ENCODE measurements at regions not wholly inside any gene's neighbourhood (a gene's known extent, or its start where the extent isn't known, plus 50 kb on each side); places are given as distances from the start of the nearest gene placed in this dataset.
"Not testable (repeated sequence)": the region's sequence is repeated elsewhere in the genome, so short reads cannot be mapped to it uniquely, and the experiment has no call there.

- DNase-seq, result no peak
Measured at GRCh38 chr9:71632776-71633175, 135.5 kb downstream of the CEMIP2 start.

DNA sequence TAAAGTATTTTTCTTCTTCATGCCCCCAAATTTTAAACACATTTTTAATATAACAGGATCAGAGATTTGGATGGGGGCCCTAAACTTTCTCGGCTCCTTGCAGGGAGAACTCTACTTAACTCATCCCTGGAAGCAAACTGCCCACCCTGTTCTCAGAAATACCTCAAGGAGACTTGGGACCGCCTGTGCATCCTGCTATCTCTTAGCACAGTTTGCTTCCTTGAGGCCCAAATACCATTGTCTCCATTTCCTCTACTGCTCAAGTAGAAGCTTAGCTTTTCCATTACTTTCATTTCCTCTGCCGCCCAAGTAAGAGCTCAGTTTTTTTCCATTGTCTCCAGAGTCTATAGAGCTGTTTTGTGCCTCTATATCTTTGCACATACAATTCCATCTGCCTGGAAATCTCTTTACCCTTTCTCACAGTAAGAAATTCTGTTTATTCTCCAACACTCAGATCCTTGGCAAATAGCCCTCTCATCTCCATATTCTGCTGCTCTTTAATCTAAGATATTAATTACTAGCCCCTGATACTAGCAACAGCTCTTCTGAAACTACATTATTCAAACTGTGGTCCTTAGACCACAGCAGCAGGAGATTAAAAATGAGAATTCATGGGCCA lies 137.8 kb downstream of the CEMIP2 start:
- no peak for DNase-seq

DNA sequence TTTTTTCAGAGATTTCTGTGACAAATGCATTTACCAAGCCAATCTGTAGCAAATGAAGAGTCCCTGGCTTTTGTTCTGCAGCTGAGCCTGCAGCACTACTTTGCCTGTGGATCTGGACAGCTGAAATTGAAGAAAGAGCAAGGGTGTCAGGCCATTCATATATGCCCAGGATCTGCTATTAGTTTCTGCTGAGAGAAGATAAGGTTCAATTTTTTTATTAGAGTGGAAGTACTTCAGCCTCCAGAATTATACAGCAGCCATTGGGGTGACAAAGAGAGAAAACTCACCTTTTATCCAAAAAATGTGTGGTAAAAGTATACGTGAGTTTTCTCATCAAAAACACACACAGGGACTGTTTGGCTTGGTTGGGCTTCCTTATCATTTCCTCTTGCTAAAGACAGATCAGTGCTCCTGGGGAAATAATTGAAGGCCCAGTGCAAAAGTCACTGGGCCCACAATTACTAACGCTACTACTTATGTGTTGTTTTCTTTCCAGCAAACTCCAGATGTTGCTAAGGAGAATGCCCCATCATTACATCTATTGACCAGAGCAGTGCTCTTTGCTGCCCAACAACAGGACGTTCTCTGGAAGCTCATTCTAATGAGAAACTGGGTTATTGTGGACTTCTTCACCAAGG lies 138.6 kb downstream of the CEMIP2 start:
- DNase-seq, result no peak

DNA sequence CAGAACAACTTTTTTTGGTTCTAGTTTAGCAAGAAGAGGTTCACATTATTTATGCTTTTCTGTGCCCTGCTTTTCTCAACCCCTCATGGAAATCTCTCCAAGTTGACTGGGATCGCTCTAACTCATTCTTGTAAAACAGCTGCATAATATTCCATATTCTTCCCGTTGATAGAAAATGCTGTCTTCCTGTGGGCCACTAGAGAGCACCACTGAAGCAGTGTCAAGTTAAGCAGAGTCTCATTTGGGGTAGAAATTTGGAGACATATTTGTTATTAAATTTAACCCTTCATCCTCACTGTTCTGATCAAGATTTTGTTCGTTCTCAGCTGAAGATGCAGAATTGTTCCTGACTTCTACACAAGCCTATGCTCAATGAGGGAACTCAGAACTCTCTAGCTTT lies 140.1 kb downstream of the CEMIP2 start:
- DNase-seq, result no peak

DNA sequence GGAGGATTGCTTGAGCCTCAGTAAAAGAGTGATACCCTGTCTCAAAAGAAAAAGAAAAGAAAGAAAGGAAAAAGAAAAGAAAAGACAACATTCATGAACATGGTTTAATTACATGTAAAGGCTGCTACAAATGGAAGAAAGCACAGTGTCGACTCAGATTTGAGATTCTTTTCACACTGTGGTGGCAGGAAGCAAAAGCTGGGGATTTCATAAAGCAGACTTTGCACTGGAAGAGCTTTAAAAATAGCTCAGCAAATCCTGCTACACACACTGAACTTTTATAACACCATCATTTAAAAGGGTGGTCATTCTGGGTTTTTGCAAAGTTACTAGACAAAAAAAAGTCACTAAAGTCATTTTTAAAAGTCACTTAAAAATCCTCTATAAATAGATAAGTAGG lies 140.8 kb downstream of the CEMIP2 start:
- DNase-seq, result no peak

DNA sequence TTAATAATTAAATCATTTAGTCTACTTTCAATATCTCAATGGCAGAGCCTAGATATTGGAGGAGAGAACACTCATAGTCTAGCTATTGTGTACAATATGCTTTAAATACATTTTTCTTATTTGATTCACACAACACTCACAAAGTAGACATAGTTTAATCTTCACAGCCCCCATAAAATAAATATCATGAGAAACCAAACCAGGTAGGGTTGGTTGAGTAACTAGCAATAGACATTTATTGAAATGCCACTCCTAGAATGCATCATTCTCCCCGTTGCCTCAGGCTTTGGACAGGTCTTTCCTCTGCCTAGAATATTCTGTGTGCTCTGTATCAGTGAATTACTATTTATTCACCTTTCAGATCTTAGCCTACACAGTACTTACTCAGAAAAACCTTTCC lies 141.9 kb downstream of the CEMIP2 start:
- DNase-seq, result no peak

- no peak for DNase-seq
Measured at GRCh38 chr9:71624728-71625127, 143.6 kb downstream of the CEMIP2 start.

DNA sequence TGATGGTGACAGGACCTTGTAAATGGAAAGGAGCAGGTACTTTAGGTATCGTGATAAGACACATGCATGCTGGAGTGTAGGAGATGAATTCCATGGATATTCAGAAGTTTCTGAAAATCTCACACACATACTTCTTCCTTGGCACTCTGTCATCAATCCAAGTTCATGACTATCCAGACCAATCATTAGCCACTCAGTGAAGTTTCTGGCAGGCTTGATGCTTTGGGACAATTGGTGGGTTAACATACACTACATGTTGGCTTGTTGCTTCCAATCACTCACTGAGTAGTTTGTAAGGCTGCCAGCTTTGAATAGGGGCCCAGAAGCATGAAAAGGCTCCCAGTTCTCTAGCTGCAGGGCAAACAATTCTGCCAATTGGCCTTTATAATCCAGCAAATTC lies 147.6 kb downstream of the CEMIP2 start:
- no peak for DNase-seq

GRCh38 chr9:71620331-71620730 lies 148.0 kb downstream of the CEMIP2 start:
- DNase-seq, result no peak

DNA sequence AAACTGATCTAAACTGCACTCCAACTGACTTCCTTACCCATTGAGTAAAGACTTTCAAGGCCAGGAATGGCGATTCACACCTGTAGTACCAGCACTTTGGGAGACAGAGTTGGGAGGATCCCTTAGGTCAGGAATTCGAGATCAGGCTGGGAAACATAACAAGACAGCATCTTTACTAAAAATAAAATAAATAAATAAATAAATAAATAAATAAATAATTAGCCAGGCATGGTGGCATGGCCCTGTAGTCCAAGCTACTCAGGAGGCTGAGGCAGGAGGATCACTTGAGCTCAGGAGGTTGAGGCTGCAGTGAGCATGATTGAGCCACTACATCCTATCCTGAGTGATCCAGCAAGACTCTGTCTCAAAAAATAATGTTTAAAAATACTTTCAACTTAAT lies 148.4 kb downstream of the CEMIP2 start:
- DNase-seq, result no peak

GRCh38 chr9:71614409-71615010 lies 153.8 kb downstream of the CEMIP2 start:
- DNase-seq, result no peak

DNA sequence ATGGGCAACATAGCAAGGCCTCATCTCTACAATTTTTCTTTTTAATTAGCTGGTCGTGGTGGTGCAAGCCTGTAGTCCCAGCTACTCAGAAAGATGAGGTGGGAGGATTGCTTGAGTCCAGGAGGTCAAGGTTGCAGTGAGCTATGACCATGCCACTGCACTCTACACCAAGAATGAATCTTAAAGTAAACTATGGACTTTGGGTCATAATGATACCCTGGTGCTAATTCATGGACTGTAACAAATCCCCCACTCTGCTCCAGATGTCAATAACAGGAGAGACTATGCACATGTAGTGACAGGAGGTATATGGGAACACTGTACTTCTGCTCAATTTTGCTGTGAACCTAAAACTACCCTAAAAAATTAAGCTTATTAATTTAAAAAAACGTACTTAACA lies 155.4 kb downstream of the CEMIP2 start:
- DNase-seq, result no peak

DNA sequence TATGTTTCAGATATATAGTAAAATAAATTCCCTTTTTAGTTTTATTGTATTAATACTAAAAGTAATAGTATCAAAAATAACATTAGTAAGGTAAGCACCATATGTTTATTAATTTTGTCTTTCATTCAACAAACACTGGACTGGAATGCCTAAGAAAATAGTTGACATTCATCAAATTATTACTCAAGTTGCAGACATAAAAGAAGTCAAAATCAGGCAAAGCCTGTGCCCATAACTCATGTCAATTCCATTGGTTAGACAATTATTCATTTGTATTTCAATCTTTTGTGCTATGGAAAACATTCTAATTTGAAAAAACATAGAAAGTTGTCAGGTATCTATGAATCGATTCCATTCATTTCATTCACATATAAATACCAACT lies 158.9 kb downstream of the CEMIP2 start:
- DNase-seq, result no peak

DNA sequence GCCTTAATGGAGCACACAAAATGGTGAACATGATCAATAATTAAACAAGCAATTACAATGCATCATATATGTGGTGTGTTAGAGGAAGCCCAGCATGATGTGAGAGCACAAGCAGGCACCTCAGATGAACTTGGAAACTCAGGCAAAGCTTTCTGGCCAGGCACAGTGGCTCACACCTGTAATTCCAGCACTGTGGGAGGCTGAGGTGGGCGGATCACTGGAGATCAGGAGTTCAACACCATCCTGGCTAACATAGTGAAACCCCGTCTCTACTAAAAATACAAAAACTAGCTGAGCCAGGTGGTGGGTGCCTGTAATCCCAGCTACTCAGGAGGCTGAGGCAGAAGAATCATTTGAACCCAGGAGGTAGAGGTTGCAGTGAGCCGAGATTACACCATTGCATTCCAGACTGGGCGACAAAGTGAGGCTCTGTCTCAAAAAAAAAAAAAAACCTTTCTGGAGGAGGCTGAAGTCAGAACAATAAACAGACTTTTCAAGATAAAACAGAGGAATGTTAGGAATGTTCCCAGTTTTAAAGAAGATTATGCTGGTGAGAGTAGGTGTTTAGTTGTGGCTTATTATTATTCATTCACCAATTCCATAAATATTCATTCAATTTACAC lies 159.4 kb downstream of the CEMIP2 start:
- no peak for DNase-seq

DNA sequence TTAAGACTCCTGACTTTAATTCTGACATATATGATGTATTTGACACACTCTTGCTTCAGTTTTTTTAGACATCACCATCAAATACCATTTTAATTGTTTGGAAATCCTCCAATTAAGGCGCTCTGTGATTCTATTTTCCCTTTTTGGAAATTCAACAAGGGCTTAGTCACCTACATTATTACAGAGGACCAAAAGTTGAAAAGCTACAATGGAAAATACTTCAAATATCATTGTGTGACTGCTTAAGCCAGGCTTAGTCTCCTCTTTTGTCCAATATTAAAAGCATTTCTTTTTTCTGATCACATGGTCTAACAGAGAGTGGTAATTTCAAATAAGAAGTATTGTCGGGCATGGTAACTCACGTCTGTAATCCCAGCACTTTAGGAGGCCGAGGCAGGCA lies 160.3 kb downstream of the CEMIP2 start:
- DNase-seq, result no peak

GRCh38 chr9:71607461-71607881 lies 160.8 kb downstream of the CEMIP2 start:
- DNase-seq, result no peak

DNA sequence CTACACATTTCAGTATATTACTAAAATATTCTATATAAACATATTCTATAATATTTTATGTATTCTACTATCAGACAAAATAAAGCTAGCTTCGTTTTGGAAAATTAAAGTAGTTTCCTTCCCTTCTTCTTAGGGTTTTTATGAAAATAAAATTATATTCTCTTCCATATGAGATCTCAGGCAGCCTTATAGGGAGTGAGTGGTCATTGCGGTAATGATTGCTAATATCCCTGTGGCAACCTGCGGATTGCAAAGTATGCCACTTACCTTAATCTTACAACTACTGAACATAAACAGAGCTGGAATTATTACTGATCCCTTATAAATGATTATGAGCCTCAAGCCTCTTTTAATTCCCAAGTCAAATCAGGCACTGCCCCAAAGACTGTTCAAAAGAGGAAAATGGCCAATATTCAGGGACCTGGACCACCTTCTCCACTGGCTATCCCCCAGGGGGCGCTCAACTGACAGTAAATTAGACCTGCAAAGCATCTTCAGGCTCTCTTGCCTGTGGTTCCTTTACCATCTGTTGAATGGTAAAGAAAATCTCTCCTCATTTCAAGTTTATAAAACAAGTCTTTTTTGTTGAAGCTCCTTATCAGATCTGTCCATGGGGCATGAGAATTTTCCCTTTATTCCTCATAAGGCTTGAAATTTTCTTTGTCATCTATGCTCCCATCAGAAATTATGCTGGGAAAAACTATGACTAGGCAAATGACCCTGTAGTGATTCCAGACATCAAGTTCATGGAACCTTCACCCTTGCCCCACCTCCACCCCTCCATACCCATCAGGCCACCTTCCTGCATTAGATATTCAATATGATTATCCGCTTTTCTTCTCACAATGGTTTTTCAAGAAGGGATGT lies 163.9 kb downstream of the CEMIP2 start:
- peak; percentile 60 for DNase-seq

DNA sequence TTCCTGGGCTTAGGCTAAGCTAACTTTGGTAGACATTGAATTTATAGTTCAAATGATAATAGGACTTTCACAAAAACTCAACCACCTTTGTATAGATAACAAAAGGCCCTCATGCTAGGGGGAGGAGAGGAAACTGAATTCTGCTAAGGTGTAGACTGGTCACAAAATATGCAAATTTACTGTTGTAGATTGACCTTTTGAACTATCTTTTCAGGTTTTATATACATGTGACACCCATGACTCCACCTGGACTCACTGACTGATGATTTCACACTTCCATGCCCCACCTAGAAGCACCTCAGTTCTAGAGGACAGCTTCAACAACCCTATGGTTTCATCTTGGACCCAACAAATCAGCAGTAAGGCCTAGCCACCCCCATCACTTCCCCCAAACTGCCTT lies 165.7 kb downstream of the CEMIP2 start:
- DNase-seq, result no peak

GRCh38 chr9:71595762-71596161 lies 172.6 kb downstream of the CEMIP2 start:
- DNase-seq, result not testable (repeated sequence)

DNA sequence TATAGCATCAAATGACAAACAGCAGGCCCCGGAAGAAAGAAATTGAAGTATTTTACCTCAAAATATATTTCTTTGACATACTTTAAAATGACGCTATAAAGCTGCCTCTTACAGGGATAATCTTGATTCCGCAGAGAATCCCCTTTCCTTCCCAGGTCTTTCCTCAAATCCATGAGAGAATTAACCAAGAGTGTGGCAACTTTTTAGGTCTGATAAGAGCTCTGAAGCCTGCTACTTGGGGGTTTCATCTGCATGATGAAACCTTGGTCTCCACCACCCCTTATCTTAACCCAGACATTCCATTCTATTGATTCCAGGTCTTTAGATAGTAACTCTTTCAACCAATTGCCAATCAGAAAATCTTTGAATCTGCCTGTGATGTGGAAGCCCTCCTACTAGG lies 173.8 kb downstream of the CEMIP2 start:
- DNase-seq, result no peak

GRCh38 chr9:71592400-71592799 lies 175.9 kb downstream of the CEMIP2 start:
- no peak for DNase-seq

- no peak for DNase-seq
Measured at GRCh38 chr9:71590362-71590761, 178.0 kb downstream of the CEMIP2 start.

DNA sequence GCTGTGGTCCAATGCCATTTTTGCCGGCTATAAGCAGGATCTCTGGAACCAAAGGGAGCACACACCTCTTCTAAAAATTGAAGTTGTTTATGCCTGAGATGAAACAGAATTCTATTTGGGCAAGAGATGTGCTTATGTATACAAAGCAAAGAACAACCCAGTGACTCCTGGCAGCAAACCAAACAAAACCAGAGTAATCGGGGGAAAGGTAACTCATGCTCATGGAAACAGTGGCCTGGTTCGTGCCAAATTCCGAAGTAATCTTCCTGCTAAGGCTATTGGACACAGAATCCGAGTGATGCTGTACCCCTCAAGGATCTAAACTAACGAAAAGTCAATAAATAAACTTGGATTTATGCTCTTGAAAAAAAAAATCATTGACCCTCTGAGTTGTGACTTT lies 178.7 kb downstream of the CEMIP2 start:
- DNase-seq, result no peak
